B cell (primary cell): ENCODE measurements at regions not wholly inside any gene's neighbourhood (a gene's known extent, or its start where the extent isn't known, plus 50 kb on each side); places are given as distances from the start of the nearest gene placed in this dataset.

Experiments used
- CTCF ChIP-seq: fragments of 200-600 bp; IDR thresholded peaks from one replicate; pipeline ENCODE4 v1.8.0; 2022; ENCODE audit warnings: antibody characterized with exemption, mild to moderate bottlenecking
- EZH2 ChIP-seq: IDR thresholded peaks from 2 replicates; pipeline ENCODE4 v1.6.1; 2012; ENCODE audit warnings: borderline replicate concordance, low read depth, mild to moderate bottlenecking, moderate library complexity, low read length; ENCODE audit not compliant: insufficient read depth, poor library complexity, severe bottlenecking

GRCh38 chr18:60784161-60784560 is 411.6 kb upstream of the MC4R start:
- TF ChIP-seq CTCF: no peak
- TF ChIP-seq EZH2: no peak
